ENCODE measurements at regions not wholly inside any gene's neighbourhood (a gene's known extent, or its start where the extent isn't known, plus 50 kb on each side); places are given as distances from the start of the nearest gene placed in this dataset.

DNA sequence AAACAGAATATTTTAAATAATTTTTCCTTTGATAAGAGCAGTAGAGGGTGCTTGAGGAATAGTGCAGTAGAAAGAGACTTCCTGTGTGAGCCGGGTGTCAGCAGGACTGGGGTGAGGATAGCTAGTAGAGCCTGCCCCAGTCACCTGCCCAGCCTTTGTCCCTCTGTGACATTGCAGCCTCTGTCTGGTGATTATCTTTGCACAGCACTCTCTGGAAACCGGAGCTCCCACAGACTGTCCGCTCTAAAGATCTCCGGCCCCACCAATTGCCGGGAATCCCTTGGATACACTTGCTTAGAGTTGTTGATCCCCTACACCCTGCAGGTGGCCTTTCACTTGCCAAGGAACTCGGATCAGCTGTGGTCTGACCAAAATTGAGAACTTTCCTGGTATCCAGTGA, 1081.3 kb upstream of the TMEFF2 start:
- no peak for TF ChIP-seq CTCF (IDR thresholded peaks at IDR 0.05; ENCODE audit: insufficient read depth, low read depth, low read length)
- no peak for TF ChIP-seq EZH2 (IDR thresholded peaks at IDR 0.05; ENCODE audit: insufficient read depth, low read length)
